Thoracic aorta (tissue), 2 donors: ENCODE measurements at regions not wholly inside any gene's neighbourhood (a gene's known extent, or its start where the extent isn't known, plus 50 kb on each side); places are given as distances from the start of the nearest gene placed in this dataset.

Experiments
- ATAC-seq: fragments of 150-250 bp; one replicate; pipeline ENCODE4 v1.8.0; 2017; ENCODE audit warnings: low read depth; ENCODE audit not compliant: insufficient number of reproducible peaks, low FRiP score
- DNase-seq: peaks from one replicate; pipeline ENCODE4 v3.0.0-alpha.2; 2020; ENCODE audit warnings: low spot score
- H3K27ac ChIP-seq, 2 donors: fragments of 200-600 bp; sonication (generic); 1 replicate in 1 of 2; 2 replicates in 1 of 2; pipeline ENCODE4 v1.5.1; 2016; ENCODE audit warnings: mild to moderate bottlenecking in 2 of 2, moderate library complexity in 2 of 2
- H3K27me3 ChIP-seq: fragments of 200-600 bp; sonication (generic); replicated peaks from 2 replicates; pipeline ENCODE4 v1.6.0; 2016; ENCODE audit warnings: mild to moderate bottlenecking; ENCODE audit not compliant: insufficient read depth
- H3K36me3 ChIP-seq: fragments of 200-600 bp; sonication (generic); one replicate; pipeline ENCODE4 v1.5.1; 2016
- H3K4me1 ChIP-seq, 2 donors: fragments of 200-600 bp; sonication (generic); 1 replicate in 1 of 2; 2 replicates in 1 of 2; pipeline versions ENCODE4 v1.5.1 to v1.6.0; 2016; ENCODE audit warnings: low read depth in 2 of 2, mild to moderate bottlenecking in 1 of 2; ENCODE audit not compliant: control insufficient read depth in 1 of 2
- H3K4me3 ChIP-seq: fragments of 200-600 bp; sonication (generic); 2 replicates; pipeline ENCODE4 v1.5.1; 2016; ENCODE audit warnings: mild to moderate bottlenecking
- H3K9me3 ChIP-seq: fragments of 200-600 bp; sonication (generic); 2 replicates; pipeline ENCODE4 v1.5.1; 2016
- TF ChIP-seq, protein P1 (sequence below): fragments of 200-600 bp; sonication (generic); IDR thresholded peaks from one replicate; pipeline ENCODE4 v1.5.1; 2019; ENCODE audit warnings: antibody characterized with exemption

DNA sequence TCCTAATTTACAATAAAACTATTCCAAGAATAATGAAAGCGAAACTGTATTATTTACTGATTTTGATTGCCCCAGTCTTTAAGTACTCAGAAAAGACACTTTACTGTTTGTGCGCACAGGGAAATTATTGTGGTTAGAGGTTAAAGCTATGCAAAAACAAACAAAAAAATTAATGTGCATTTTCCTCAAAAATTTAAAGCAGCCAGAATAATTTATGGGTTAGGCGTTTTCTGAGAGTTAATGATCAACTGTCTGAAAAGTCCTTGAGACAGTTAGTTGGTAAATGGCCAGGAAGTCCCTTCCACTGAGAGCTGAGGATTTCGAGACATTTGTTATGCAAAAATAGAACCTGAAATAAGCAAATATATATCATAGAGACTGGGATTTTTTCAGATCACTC lies 143.3 kb downstream of the IRS1 start:
- peak overlapping the region in 1 of 2 donors; percentile 21 for H3K27ac ChIP-seq

GRCh38 chr2:226655871-226656270 lies 143.7 kb downstream of the IRS1 start:
- no peak for ATAC-seq

More for the DNA sequence above, 143.3 kb downstream of the IRS1 start:
- no peak for ATAC-seq
- Histone ChIP-seq H3K4me3 (no peak overlapping the region), H3K27me3 (no peaks in the 10 kb centered on the region), H3K4me1 (peaks cover 18 to 37% of the 10 kb centered on the region in 2 donors), H3K36me3 (no peaks in the 10 kb centered on the region), H3K9me3 (no peaks in the 10 kb centered on the region)
- TF ChIP-seq, protein P1, sequence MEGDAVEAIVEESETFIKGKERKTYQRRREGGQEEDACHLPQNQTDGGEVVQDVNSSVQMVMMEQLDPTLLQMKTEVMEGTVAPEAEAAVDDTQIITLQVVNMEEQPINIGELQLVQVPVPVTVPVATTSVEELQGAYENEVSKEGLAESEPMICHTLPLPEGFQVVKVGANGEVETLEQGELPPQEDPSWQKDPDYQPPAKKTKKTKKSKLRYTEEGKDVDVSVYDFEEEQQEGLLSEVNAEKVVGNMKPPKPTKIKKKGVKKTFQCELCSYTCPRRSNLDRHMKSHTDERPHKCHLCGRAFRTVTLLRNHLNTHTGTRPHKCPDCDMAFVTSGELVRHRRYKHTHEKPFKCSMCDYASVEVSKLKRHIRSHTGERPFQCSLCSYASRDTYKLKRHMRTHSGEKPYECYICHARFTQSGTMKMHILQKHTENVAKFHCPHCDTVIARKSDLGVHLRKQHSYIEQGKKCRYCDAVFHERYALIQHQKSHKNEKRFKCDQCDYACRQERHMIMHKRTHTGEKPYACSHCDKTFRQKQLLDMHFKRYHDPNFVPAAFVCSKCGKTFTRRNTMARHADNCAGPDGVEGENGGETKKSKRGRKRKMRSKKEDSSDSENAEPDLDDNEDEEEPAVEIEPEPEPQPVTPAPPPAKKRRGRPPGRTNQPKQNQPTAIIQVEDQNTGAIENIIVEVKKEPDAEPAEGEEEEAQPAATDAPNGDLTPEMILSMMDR = no peak
- no peak for DNase-seq

GRCh38 chr2:226652983-226653765 lies 146.4 kb downstream of the IRS1 start:
- Histone ChIP-seq H3K9me3 (no peaks in the 10 kb centered on the region), H3K4me1 (peaks cover 11 to 23% of the 10 kb centered on the region in 2 donors), H3K27me3 (no peaks in the 10 kb centered on the region), H3K27ac (peak overlapping the region in 1 of 2 donors; percentile 29), H3K36me3 (no peaks in the 10 kb centered on the region), H3K4me3 (no peak overlapping the region)
- TF ChIP-seq, protein P1 = no peak
- DNase-seq (no peak), ATAC-seq (no peak)

More at GRCh38 chr2:226655871-226656270, 143.7 kb downstream of the IRS1 start:
- H3K36me3 ChIP-seq = no peaks in the 10 kb centered on the region
- DNase-seq = no peak
- H3K27ac ChIP-seq = peak overlapping the region in 1 of 2 donors; percentile 21
- no peaks in the 10 kb centered on the region for H3K9me3 ChIP-seq
- peaks cover 14 to 32% of the 10 kb centered on the region in 2 donors for H3K4me1 ChIP-seq
- H3K4me3 ChIP-seq = no peak overlapping the region
- TF ChIP-seq, protein P1 = no peak
- no peaks in the 10 kb centered on the region for H3K27me3 ChIP-seq

GRCh38 chr2:226652369-226652768 lies 147.3 kb downstream of the IRS1 start:
- Histone ChIP-seq H3K27ac (peak overlapping the region; percentile 4 to 29), H3K4me1 (peaks cover 11 to 23% of the 10 kb centered on the region in 2 donors), H3K36me3 (no peaks in the 10 kb centered on the region), H3K27me3 (no peaks in the 10 kb centered on the region), H3K4me3 (no peak overlapping the region), H3K9me3 (no peaks in the 10 kb centered on the region)
- TF ChIP-seq, protein P1 = no peak
- ATAC-seq (no peak), DNase-seq (no peak)

- ATAC-seq (peak; percentile 93), DNase-seq (peak; percentile 68)
- Histone ChIP-seq H3K4me1 (peaks cover 11 to 31% of the 10 kb centered on the region in 2 donors), H3K27ac (peak overlapping the region; percentile 71 to 81), H3K36me3 (no peaks in the 10 kb centered on the region), H3K9me3 (no peaks in the 10 kb centered on the region), H3K4me3 (peak overlapping the region; percentile 7), H3K27me3 (no peaks in the 10 kb centered on the region)
- TF ChIP-seq, protein P1 = no peak
Measured at GRCh38 chr2:226649871-226650660, 149.6 kb downstream of the IRS1 start.
